ENCODE measurements at regions not wholly inside any gene's neighbourhood (a gene's known extent, or its start where the extent isn't known, plus 50 kb on each side); places are given as distances from the start of the nearest gene placed in this dataset.
A peak's percentile ranks its signal among the peaks of the same experiment; 100 is the strongest.

GRCh38 chr15:35888815-35889214 is 342.9 kb upstream of the DPH6 start:
- H3K27ac ChIP-seq: no peak overlapping the region
- TF ChIP-seq ZFX (IDR thresholded peaks at IDR 0.05; ENCODE audit: borderline replicate concordance) (no peak), CTCF (IDR thresholded peaks at IDR 0.05) (no peak)

GRCh38 chr15:35907511-35907910 is 361.5 kb upstream of the DPH6 start:
- H3K27ac ChIP-seq: no peak overlapping the region
- TF ChIP-seq CTCF (IDR thresholded peaks at IDR 0.05) (no peak), ZFX (IDR thresholded peaks at IDR 0.05; ENCODE audit: borderline replicate concordance) (no peak)

GRCh38 chr15:35909414-35909813 is 363.4 kb upstream of the DPH6 start:
- TF ChIP-seq CTCF (IDR thresholded peaks at IDR 0.05): no peak
- no peak for TF ChIP-seq ZFX (IDR thresholded peaks at IDR 0.05; ENCODE audit: borderline replicate concordance)
- no peak overlapping the region for H3K27ac ChIP-seq

GRCh38 chr15:35910227-35910626 is 364.3 kb upstream of the DPH6 start:
- no peak overlapping the region for H3K27ac ChIP-seq
- TF ChIP-seq ZFX (IDR thresholded peaks at IDR 0.05; ENCODE audit: borderline replicate concordance) (no peak), CTCF (IDR thresholded peaks at IDR 0.05) (no peak)

- TF ChIP-seq CTCF (IDR thresholded peaks at IDR 0.05): no peak
- no peak for TF ChIP-seq ZFX (IDR thresholded peaks at IDR 0.05; ENCODE audit: borderline replicate concordance)
- H3K27ac ChIP-seq: no peak overlapping the region
These were observed 365.2 kb upstream of the DPH6 start for GRCh38 chr15:35911052-35911777.

- no peak overlapping the region for H3K27ac ChIP-seq
- TF ChIP-seq CTCF (IDR thresholded peaks at IDR 0.05) (0 out of 2 replicates have a peak, but pooled peaks have one; percentile 4), ZFX (IDR thresholded peaks at IDR 0.05; ENCODE audit: borderline replicate concordance) (no peak)
These were observed 366.2 kb upstream of the DPH6 start for GRCh38 chr15:35912196-35912595.

- no peak overlapping the region for H3K27ac ChIP-seq
These were observed 368.6 kb upstream of the DPH6 start for GRCh38 chr15:35914573-35914972.

More at GRCh38 chr15:35914573-35914972, 368.6 kb upstream of the DPH6 start:
- TF ChIP-seq ZFX (IDR thresholded peaks at IDR 0.05; ENCODE audit: borderline replicate concordance) (no peak), CTCF (IDR thresholded peaks at IDR 0.05) (no peak)

Data from 22Rv1 (cell line).